Cardiac muscle cell (in vitro differentiated cells and primary cell): ENCODE measurements at regions not wholly inside any gene's neighbourhood (a gene's known extent, or its start where the extent isn't known, plus 50 kb on each side); places are given as distances from the start of the nearest gene placed in this dataset.

Source experiments
- DNase-seq, 2 donors: peaks; one replicate each; pipeline versions ENCODE4 v3.0.0 to v3.0.0-alpha.2; 2010 to 2017; ENCODE audit warnings: low read depth in 1 of 2, low spot score in 1 of 2
- H3K27ac ChIP-seq: fragments of 200-600 bp; sonication (generic); 2 replicates; pipeline ENCODE4 v1.5.1; 2016
- H3K27me3 ChIP-seq: fragments of 200-600 bp; sonication (generic); 2 replicates; pipeline ENCODE4 v1.6.0; 2016; ENCODE audit warnings: control low read depth
- H3K36me3 ChIP-seq: fragments of 200-600 bp; sonication (generic); 2 replicates; pipeline ENCODE4 v1.5.1; 2016; ENCODE audit warnings: control low read depth
- H3K4me1 ChIP-seq: fragments of 200-600 bp; sonication (generic); 2 replicates; pipeline ENCODE4 v1.8.1; 2017; ENCODE audit warnings: low read depth, mild to moderate bottlenecking, mixed run types
- H3K4me3 ChIP-seq: fragments of 200-600 bp; sonication (generic); 2 replicates; pipeline ENCODE4 v1.5.1; 2016; ENCODE audit warnings: mild to moderate bottlenecking
- H3K9me3 ChIP-seq: fragments of 200-600 bp; sonication (generic); 2 replicates; pipeline ENCODE4 v1.5.1; 2017; ENCODE audit warnings: low read depth, mild to moderate bottlenecking, control low read depth
- TF ChIP-seq, protein P1 (sequence below): IDR thresholded peaks from 2 replicates; pipeline ENCODE4 v1.5.1; 2012; ENCODE audit warnings: low read depth, mild to moderate bottlenecking, low read length

DNA sequence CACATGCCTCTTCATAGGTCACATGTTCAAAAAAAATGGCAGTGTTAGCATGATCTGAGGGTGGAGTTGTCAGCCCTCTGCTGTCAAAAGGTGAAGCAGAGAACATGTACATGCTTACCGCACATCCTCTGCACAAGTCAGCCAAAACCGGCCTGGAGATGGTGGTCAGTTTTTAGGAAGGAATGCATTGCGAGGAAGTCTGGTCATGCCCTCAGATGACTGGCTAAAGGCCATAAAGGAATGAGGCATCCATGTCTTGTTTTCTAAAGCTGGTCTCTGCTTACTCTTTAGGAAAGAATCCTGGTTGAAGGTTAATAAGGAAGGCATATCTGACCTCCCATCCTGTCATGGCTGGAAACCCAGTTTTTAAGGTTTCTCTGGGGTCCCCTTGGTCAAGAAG lies 292.0 kb upstream of the CCDC54 start:
- Histone ChIP-seq H3K27ac (no peak overlapping the region), H3K4me1 (no peaks in the 10 kb centered on the region), H3K36me3 (no peaks in the 10 kb centered on the region), H3K9me3 (no peaks in the 10 kb centered on the region), H3K4me3 (no peak overlapping the region), H3K27me3 (no peaks in the 10 kb centered on the region)
- TF ChIP-seq, protein P1, sequence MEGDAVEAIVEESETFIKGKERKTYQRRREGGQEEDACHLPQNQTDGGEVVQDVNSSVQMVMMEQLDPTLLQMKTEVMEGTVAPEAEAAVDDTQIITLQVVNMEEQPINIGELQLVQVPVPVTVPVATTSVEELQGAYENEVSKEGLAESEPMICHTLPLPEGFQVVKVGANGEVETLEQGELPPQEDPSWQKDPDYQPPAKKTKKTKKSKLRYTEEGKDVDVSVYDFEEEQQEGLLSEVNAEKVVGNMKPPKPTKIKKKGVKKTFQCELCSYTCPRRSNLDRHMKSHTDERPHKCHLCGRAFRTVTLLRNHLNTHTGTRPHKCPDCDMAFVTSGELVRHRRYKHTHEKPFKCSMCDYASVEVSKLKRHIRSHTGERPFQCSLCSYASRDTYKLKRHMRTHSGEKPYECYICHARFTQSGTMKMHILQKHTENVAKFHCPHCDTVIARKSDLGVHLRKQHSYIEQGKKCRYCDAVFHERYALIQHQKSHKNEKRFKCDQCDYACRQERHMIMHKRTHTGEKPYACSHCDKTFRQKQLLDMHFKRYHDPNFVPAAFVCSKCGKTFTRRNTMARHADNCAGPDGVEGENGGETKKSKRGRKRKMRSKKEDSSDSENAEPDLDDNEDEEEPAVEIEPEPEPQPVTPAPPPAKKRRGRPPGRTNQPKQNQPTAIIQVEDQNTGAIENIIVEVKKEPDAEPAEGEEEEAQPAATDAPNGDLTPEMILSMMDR, result no peak
- peak in 1 of 2 donors; percentile 8 for DNase-seq

DNA sequence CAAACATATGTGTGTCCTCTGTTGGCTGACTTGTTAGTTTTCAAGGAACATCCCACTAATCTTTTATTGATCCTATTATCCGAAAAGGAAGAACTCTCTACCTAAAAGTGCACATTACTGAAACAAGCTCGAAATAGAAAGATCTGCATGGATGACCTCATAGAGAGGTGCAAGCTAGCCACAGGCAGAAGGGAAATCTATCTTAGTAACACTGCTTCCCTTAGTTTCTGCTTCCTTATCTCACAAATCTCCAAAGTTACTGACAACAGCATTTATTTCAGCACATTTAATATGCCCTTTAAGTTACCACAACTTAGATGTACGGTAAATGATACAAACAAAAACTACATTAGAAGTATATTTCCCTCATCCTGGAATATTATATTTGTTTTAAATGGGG lies 285.1 kb upstream of the CCDC54 start:
- no peaks in the 10 kb centered on the region for H3K4me1 ChIP-seq
- TF ChIP-seq, protein P1, result no peak
- no peak overlapping the region for H3K27ac ChIP-seq
- no peak overlapping the region for H3K4me3 ChIP-seq
- H3K36me3 ChIP-seq, result no peaks in the 10 kb centered on the region
- DNase-seq, result no peak
- no peaks in the 10 kb centered on the region for H3K9me3 ChIP-seq
- H3K27me3 ChIP-seq, result no peaks in the 10 kb centered on the region

DNA sequence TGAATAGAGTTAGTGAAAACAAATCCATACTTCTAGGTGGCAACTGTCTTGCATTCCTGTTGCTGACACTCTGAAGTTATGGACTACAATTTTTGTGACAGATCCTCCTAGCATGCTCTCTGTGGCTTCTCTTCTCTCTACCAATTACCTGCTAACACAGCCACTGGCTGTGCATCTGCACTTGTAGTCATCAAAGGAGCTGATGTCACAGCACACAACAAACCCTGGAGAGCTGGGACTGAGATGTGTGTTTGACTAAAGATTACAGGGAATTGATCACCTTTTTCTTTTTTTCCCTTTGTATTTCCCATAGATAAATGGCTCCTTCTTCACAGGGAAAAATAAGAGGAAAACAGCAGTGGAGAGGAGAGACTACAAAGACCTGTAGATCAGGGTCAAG lies 278.4 kb upstream of the CCDC54 start:
- H3K36me3 ChIP-seq, result no peaks in the 10 kb centered on the region
- H3K4me1 ChIP-seq, result no peaks in the 10 kb centered on the region
- no peaks in the 10 kb centered on the region for H3K9me3 ChIP-seq
- no peaks in the 10 kb centered on the region for H3K27me3 ChIP-seq
- TF ChIP-seq, protein P1, result no peak
- no peak for DNase-seq
- H3K4me3 ChIP-seq, result no peak overlapping the region
- H3K27ac ChIP-seq, result no peak overlapping the region

DNA sequence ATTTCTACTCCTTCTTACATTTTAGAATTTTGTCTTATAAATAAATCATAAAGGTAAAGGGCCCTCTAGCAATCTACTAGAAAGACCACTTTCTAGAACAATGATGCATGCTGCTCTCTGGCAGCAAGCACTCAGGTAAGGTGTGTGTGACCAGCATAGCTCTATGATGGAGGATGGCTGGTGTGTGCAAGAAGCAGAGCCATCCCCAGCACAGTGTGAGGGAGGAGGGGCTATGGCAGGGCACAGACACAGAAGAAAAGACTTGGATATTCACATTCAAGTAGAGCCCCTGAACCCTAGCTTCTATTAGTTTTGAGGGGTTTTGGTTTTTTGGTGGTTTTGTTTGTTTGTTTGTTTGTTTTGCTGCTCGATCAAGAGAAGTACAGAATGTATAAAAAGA lies 277.1 kb upstream of the CCDC54 start:
- DNase-seq, result no peak
- Histone ChIP-seq H3K4me3 (no peak overlapping the region), H3K4me1 (no peaks in the 10 kb centered on the region), H3K36me3 (no peaks in the 10 kb centered on the region), H3K27me3 (no peaks in the 10 kb centered on the region), H3K27ac (no peak overlapping the region), H3K9me3 (no peaks in the 10 kb centered on the region)
- TF ChIP-seq, protein P1, result no peak

DNA sequence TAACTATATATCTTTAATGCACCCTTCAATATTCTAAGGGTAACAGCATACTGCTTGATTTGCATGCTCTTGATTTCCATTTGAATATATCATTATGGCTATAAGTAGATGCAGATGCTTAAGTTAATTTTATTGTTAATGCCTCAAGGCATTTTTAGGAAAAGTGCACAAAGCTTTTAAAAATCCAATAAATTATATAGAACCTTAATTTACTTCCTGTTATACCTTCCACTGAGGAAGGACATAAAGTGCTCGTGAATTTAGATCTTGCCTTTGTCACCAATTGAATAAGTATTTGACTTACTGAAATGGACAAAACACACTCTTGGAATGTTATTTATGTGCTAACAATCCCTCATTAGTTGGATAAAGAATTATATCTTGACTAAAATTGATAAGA lies 276.7 kb upstream of the CCDC54 start:
- no peaks in the 10 kb centered on the region for H3K27me3 ChIP-seq
- H3K27ac ChIP-seq, result no peak overlapping the region
- no peaks in the 10 kb centered on the region for H3K36me3 ChIP-seq
- H3K9me3 ChIP-seq, result no peaks in the 10 kb centered on the region
- TF ChIP-seq, protein P1, result no peak
- DNase-seq, result no peak
- no peak overlapping the region for H3K4me3 ChIP-seq
- no peaks in the 10 kb centered on the region for H3K4me1 ChIP-seq

DNA sequence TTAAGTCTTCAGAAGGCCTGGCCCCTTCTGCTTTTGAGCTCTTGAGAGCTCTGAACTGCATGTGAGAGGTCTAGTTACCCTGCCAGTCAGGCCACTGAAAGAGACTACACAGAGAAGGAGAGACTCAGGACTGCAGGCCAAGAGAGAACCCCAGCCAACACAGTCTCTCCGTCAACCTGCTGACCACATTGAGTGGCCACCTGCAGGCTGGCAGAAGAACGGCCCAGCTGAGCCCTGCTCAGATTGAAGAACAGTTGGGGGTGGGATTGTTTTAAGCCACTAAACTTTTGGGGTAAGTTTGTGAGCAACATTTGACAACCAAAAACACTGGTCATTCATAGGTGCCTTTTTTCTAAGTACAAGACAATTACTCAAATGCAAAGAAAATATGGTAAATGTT lies 273.5 kb upstream of the CCDC54 start:
- Histone ChIP-seq H3K36me3 (no peaks in the 10 kb centered on the region), H3K4me3 (no peak overlapping the region), H3K27me3 (no peaks in the 10 kb centered on the region), H3K4me1 (no peaks in the 10 kb centered on the region), H3K9me3 (no peaks in the 10 kb centered on the region), H3K27ac (no peak overlapping the region)
- no peak for DNase-seq
- TF ChIP-seq, protein P1, result no peak
